Neural progenitor cell (in vitro differentiated cells): ENCODE measurements at regions not wholly inside any gene's neighbourhood (a gene's known extent, or its start where the extent isn't known, plus 50 kb on each side); places are given as distances from the start of the nearest gene placed in this dataset.
"Not testable (repeated sequence)": the region's sequence is repeated elsewhere in the genome, so short reads cannot be mapped to it uniquely, and the experiment has no call there.

Experiments
- EZH2 ChIP-seq: fragments of 200-600 bp; sonication (generic); IDR thresholded peaks from 2 replicates; pipeline ENCODE4 v1.6.1; 2017; ENCODE audit warnings: antibody characterized with exemption, mild to moderate bottlenecking, moderate library complexity
- TF ChIP-seq, protein P1 (sequence below): fragments of 200-600 bp; sonication (generic); IDR thresholded peaks from 2 replicates; pipeline ENCODE4 v1.5.1; 2017; ENCODE audit warnings: antibody characterized with exemption, mild to moderate bottlenecking

DNA sequence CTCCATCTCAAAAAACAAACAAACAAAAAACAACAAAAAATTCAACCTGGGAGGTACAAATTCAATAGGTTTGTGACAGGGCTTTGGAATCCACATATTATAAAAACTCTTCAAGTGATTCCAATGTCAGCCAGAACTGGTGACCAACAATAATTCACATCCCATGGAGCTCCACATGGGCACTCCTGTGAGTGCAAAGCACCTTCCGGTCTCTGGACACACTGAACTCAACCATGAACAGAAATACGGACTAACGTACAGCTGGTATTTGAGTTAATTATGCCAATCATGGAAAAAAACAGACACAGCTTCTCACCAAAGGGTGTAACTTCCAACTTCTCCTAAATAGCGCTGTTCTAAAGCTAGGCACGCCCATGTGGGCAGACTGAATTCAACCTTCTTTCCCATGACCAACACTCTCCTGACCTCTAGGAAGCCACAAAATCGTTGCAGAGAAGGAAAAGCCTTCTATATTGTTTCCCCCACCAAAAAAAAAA lies 62.0 kb upstream of the CDR2 start:
- TF ChIP-seq, protein P1, sequence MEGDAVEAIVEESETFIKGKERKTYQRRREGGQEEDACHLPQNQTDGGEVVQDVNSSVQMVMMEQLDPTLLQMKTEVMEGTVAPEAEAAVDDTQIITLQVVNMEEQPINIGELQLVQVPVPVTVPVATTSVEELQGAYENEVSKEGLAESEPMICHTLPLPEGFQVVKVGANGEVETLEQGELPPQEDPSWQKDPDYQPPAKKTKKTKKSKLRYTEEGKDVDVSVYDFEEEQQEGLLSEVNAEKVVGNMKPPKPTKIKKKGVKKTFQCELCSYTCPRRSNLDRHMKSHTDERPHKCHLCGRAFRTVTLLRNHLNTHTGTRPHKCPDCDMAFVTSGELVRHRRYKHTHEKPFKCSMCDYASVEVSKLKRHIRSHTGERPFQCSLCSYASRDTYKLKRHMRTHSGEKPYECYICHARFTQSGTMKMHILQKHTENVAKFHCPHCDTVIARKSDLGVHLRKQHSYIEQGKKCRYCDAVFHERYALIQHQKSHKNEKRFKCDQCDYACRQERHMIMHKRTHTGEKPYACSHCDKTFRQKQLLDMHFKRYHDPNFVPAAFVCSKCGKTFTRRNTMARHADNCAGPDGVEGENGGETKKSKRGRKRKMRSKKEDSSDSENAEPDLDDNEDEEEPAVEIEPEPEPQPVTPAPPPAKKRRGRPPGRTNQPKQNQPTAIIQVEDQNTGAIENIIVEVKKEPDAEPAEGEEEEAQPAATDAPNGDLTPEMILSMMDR = not testable (repeated sequence)
- TF ChIP-seq EZH2 = not testable (repeated sequence)
